ENCODE measurements at regions not wholly inside any gene's neighbourhood (a gene's known extent, or its start where the extent isn't known, plus 50 kb on each side); places are given as distances from the start of the nearest gene placed in this dataset.

DNA sequence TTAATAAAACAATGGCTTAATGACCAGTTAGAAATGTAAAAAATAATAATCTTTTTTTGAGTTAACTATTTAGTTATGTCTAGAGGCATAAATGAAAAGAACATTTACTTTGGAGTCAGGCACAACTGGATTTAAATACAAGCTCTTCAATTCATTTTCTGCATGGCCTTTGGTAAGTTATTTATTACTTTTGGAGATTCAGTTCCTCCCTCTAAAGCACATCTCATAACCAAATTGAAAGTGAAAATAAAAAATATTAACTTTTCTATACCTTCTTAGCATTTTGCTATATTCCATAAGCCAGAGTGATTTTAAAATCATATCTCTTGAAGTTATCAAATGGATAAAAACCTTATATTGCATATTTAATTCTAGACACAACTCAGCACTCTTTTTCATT is 434.9 kb upstream of the SMARCA2 start:
- TF ChIP-seq EGR1 (IDR thresholded peaks at IDR 0.05) (no peak), ZBTB7A (IDR thresholded peaks at IDR 0.05; ENCODE audit: low read depth) (no peak), CREB1 (IDR thresholded peaks at IDR 0.05; ENCODE audit: low read depth) (no peak), RAD21 (IDR thresholded peaks at IDR 0.05; ENCODE audit: low read depth) (no peak)
- TF ChIP-seq, protein P1, sequence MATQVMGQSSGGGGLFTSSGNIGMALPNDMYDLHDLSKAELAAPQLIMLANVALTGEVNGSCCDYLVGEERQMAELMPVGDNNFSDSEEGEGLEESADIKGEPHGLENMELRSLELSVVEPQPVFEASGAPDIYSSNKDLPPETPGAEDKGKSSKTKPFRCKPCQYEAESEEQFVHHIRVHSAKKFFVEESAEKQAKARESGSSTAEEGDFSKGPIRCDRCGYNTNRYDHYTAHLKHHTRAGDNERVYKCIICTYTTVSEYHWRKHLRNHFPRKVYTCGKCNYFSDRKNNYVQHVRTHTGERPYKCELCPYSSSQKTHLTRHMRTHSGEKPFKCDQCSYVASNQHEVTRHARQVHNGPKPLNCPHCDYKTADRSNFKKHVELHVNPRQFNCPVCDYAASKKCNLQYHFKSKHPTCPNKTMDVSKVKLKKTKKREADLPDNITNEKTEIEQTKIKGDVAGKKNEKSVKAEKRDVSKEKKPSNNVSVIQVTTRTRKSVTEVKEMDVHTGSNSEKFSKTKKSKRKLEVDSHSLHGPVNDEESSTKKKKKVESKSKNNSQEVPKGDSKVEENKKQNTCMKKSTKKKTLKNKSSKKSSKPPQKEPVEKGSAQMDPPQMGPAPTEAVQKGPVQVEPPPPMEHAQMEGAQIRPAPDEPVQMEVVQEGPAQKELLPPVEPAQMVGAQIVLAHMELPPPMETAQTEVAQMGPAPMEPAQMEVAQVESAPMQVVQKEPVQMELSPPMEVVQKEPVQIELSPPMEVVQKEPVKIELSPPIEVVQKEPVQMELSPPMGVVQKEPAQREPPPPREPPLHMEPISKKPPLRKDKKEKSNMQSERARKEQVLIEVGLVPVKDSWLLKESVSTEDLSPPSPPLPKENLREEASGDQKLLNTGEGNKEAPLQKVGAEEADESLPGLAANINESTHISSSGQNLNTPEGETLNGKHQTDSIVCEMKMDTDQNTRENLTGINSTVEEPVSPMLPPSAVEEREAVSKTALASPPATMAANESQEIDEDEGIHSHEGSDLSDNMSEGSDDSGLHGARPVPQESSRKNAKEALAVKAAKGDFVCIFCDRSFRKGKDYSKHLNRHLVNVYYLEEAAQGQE (IDR thresholded peaks at IDR 0.05; ENCODE audit: low read depth): no peak
- TF ChIP-seq, protein P2, sequence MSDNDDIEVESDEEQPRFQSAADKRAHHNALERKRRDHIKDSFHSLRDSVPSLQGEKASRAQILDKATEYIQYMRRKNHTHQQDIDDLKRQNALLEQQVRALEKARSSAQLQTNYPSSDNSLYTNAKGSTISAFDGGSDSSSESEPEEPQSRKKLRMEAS (IDR thresholded peaks at IDR 0.05): no peak

DNA sequence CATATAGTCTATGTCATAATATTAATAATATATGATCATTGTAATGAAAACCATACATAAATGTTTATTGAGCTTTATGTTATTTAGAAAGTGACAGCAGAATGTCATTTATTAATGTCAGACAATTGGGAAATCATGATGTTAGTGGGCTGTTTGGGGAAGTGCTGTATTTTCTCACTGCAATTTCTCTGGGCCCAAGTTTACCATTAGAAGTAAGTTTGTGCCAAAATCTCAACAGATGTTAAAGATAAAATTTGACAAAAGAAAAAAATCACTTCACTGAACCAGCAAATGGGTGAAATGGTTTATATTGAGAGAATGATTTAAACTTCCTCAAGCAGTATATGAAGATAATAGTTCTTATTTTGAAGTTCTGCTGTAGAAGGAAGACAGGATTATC is 433.2 kb upstream of the SMARCA2 start:
- TF ChIP-seq EGR1 (IDR thresholded peaks at IDR 0.05) (no peak), TEAD4 (IDR thresholded peaks at IDR 0.05) (no peak), NFIC (IDR thresholded peaks at IDR 0.05) (no peak), CEBPB (IDR thresholded peaks at IDR 0.05) (no peak), TCF12 (IDR thresholded peaks at IDR 0.05; ENCODE audit: low read depth) (no peak), EP300 (IDR thresholded peaks at IDR 0.05; ENCODE audit: borderline replicate concordance) (no peak), RAD21 (IDR thresholded peaks at IDR 0.05; ENCODE audit: low read depth) (no peak), YY1 (IDR thresholded peaks at IDR 0.05; ENCODE audit: low read depth) (no peak), ZBTB7A (IDR thresholded peaks at IDR 0.05; ENCODE audit: low read depth) (no peak), FOXM1 (IDR thresholded peaks at IDR 0.05; ENCODE audit: borderline replicate concordance, low read depth) (no peak)
- TF ChIP-seq, protein P2 (IDR thresholded peaks at IDR 0.05): no peak
- TF ChIP-seq, protein P3, sequence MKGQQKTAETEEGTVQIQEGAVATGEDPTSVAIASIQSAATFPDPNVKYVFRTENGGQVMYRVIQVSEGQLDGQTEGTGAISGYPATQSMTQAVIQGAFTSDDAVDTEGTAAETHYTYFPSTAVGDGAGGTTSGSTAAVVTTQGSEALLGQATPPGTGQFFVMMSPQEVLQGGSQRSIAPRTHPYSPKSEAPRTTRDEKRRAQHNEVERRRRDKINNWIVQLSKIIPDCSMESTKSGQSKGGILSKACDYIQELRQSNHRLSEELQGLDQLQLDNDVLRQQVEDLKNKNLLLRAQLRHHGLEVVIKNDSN (IDR thresholded peaks at IDR 0.05): no peak
- TF ChIP-seq, protein P1 (IDR thresholded peaks at IDR 0.05; ENCODE audit: low read depth): no peak

DNA sequence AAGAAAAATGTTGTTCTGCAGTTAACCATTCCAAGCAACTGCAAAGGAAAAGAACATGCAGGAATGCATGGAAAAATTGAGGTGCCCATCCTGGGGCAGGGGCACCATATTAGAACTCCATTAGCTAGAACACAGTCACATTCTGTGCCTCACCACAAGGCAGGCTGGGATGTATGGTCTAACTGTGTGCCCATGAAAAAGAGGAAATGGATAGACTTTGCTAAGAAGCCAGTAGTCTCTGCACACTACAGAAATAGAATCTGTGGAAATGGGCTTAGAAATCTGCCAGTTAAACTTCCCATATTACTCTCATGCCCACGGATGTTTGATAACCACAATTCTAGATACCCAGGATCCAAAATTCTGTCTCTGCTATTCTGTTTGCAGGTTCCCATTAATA is 423.8 kb upstream of the SMARCA2 start:
- TF ChIP-seq ZBTB7A (IDR thresholded peaks at IDR 0.05; ENCODE audit: low read depth) (no peak), NFIC (IDR thresholded peaks at IDR 0.05) (no peak), TCF12 (IDR thresholded peaks at IDR 0.05; ENCODE audit: low read depth) (no peak), CREB1 (IDR thresholded peaks at IDR 0.05; ENCODE audit: low read depth) (no peak), EGR1 (IDR thresholded peaks at IDR 0.05) (no peak), TAF1 (IDR thresholded peaks at IDR 0.05; ENCODE audit: low read depth) (no peak), EP300 (IDR thresholded peaks at IDR 0.05; ENCODE audit: borderline replicate concordance) (no peak), CEBPB (IDR thresholded peaks at IDR 0.05) (no peak), FOXM1 (IDR thresholded peaks at IDR 0.05; ENCODE audit: borderline replicate concordance, low read depth) (no peak), TEAD4 (IDR thresholded peaks at IDR 0.05) (no peak), YY1 (IDR thresholded peaks at IDR 0.05; ENCODE audit: low read depth) (no peak), RAD21 (IDR thresholded peaks at IDR 0.05; ENCODE audit: low read depth) (no peak)
- TF ChIP-seq, protein P3 (IDR thresholded peaks at IDR 0.05): no peak
- TF ChIP-seq, protein P1 (IDR thresholded peaks at IDR 0.05; ENCODE audit: low read depth): no peak
- TF ChIP-seq, protein P2 (IDR thresholded peaks at IDR 0.05): no peak

DNA sequence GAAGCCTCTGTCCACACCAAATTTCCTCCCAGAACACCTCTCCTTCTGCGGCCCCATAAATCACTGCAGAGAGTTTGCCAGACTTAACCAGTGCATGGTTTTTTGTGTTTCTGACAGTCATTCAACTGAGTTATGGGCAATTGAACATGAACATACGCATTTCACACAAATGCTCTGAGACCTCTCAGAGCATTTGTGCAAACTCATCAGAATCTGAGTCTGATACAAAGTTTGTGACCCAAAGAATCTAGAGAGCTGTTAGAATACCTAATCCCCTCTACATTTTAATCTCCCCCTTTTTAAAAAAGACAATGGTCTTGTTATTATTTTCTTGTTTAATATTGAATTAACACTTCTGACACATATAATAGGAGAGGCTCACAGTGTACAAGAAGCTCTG is 416.9 kb upstream of the SMARCA2 start:
- TF ChIP-seq TAF1 (IDR thresholded peaks at IDR 0.05; ENCODE audit: low read depth): no peak
- TF ChIP-seq ZBTB7A (IDR thresholded peaks at IDR 0.05; ENCODE audit: low read depth): no peak
- TF ChIP-seq EGR1 (IDR thresholded peaks at IDR 0.05): no peak
- TF ChIP-seq TCF12 (IDR thresholded peaks at IDR 0.05; ENCODE audit: low read depth): no peak
- TF ChIP-seq CREB1 (IDR thresholded peaks at IDR 0.05; ENCODE audit: low read depth): no peak
- TF ChIP-seq, protein P2 (IDR thresholded peaks at IDR 0.05): no peak
- TF ChIP-seq NFIC (IDR thresholded peaks at IDR 0.05): no peak
- TF ChIP-seq CEBPB (IDR thresholded peaks at IDR 0.05): no peak
- TF ChIP-seq YY1 (IDR thresholded peaks at IDR 0.05; ENCODE audit: low read depth): no peak
- TF ChIP-seq EP300 (IDR thresholded peaks at IDR 0.05; ENCODE audit: borderline replicate concordance): no peak
- TF ChIP-seq, protein P3 (IDR thresholded peaks at IDR 0.05): no peak
- no peak for TF ChIP-seq FOXM1 (IDR thresholded peaks at IDR 0.05; ENCODE audit: borderline replicate concordance, low read depth)
- no peak for TF ChIP-seq RAD21 (IDR thresholded peaks at IDR 0.05; ENCODE audit: low read depth)
- TF ChIP-seq TEAD4 (IDR thresholded peaks at IDR 0.05): no peak
